GM18867 (cell line): ENCODE measurements at regions not wholly inside any gene's neighbourhood (a gene's known extent, or its start where the extent isn't known, plus 50 kb on each side); places are given as distances from the start of the nearest gene placed in this dataset.

Source experiments
- ATAC-seq: cut with Tn5 transposase; IDR thresholded peaks from one replicate; pipeline ENCODE4 v1.9.1; 2021; ENCODE audit warnings: mild to moderate bottlenecking, moderate library complexity; ENCODE audit not compliant: unreplicated experiment

DNA sequence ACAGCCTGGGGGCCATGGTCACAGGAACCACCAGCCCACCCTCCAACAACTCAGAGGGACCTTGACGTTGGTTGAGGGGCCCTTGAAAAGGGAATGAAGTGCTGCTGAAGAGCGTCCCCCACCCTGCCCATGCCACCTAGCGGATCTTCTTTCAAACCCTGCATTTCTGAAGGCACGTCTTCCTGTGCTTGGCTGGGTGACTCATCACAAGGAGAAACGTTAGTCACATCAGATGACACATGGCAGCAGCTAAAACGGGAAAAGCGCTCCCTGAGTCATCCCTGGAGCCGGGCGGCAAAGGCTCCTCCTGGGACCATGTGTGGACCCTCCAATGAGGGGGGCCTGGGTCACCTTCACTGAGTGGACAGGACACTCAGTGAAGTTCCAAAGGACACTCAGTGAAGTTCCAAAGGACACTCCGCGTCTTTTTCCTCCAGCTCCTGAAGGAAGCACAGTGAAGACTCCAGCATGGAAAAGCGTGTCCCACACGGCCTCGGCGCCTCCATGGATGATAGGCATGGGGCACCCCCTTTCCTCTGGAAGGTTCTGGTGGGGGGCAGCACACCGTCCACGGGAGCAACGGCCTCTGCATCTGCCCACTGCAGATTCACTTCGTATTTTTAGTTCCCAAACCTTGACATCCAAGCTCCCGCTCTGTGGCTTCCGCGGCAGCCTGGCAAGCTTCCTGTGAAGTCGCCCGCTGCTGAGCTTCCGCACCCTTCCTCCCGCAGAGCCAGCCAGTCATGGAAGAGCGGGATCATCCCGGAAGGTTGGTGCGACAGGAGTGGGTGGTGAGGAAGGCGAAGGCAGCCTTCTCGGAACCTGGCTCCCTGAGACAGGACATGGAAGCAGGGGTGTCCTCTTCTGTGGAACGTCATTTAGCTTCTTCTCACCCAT is 383.4 kb downstream of the VRK1 start:
- ATAC-seq = no peak

DNA sequence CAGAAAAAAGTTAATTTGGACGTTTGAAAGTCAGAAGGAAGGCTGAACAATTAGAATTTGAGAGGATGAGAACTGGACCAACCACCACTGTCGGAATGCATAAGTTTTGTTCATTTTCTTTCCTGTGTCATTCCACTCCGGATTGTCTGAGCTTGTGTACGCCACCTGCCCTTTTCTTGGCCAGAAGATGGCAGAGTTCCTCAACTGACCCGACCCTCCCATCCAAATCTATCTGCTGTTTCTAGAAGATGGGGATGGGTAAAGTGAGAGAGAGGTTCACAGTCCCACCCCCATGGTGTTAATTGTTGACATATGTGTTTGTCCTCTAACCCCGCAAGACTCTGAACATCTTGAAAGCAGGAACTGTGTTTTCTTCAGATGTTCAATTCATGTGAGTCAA is 388.0 kb downstream of the VRK1 start:
- no peak for ATAC-seq

DNA sequence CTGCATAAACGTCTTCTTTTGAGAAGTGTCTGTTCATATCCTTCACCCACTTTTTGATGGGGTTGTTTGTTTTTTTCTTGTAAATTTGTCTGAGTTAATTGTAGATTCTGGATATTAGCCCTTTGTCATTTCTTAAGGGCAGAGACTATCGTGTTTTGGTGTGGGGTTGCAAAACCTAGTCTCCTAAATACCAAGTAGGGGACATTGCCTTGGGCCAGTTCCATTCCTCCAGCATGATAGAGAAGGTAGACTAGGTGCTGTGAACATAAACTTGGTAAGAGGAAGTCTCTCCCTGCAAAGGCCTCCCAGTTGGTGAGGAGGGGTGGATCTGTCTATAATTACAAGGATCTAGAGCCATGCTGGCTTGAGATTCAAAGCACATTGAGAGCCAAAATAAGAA is 390.7 kb downstream of the VRK1 start:
- no peak for ATAC-seq

DNA sequence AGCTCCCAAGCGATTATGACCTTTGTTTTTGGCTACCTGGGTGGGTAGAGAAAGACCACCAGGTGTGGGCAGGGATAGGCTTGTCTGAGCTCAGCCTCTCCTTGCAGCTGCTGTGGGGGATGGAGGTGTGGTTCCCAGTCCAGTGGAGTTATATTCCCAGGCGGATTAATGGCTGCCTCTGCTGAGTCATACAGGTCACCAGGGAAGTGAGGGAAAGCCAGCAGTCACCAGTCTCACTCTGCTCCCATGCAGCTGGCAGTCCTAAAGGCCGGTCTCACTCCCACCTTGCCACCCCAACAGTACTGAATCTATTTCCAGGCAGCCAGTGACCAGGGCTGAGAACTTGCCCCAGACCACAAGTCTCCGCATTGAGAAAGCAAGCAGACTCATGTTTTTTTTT is 399.2 kb downstream of the VRK1 start:
- ATAC-seq = no peak

DNA sequence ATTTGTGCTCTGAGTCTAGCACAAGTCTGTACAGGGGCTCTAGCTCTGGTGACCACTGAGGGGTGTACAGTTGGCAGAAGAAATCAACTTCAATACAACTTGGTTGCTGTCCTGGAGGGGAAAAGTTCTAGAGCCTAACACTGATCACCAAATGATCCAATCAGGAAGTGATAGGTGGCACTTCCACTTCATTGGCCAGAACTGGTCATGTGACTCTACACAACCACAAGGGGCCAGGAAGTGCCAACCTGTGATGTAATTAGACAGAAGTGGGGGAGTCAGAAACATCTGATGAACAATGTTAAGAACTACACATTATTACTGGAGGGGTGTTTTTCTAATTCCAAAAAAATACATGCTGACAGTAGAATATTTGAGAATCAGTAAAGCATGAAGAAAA is 401.6 kb downstream of the VRK1 start:
- no peak for ATAC-seq

DNA sequence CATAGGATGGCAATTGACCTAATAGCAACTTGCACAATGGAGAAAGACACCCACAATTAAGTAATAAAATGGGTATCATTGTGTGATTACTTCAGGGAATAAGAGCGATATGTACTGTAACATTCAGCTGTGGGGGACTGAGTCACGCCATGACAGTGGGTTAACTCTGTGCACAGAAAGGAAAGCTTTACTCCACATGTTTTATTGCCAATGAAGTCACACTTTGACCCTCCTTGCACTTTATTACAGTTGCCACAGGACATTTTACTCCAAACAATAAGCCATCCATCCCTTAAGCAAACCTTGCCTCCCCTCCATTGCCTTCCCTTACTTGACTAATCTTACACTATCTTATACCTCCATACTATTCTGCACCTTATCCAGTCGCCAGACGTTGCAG is 403.1 kb downstream of the VRK1 start:
- no peak for ATAC-seq

DNA sequence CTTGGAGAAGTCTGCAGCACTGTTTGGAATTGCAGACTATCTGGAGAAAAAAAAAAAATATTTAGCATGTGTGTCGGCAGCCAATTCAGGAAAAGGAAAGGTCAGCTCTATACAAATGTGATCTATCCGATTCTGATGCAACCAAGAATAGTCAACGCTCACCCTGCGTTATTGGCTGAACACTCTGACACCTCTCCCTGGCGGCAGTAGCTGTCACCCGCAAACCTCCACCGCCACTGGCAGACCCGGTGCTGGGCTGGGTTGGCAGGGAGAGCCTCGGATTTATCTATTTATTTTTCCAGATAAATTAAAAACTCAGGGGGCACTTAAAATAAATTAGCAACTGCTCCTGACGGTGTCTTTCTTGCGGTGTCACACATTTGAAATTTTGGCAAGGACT is 409.7 kb downstream of the VRK1 start:
- no peak for ATAC-seq

DNA sequence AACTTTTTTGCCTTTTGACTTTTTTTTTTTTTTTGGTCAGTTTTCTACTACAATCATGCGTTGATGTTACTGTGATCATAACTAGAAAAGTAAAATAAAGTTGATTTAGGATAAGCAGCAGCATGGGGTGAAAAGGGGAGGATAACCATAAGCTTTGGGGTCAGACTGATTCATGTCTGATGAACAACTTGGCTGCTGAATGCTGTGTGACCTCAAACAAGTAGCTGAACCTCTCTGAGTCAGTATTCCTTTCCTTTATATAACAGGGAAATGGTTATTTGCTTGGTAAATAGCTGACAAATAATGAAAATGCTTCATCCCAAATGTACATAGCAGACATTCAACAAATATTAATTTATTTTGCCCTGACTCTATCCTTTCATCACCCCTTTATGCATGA is 413.0 kb downstream of the VRK1 start:
- no peak for ATAC-seq

DNA sequence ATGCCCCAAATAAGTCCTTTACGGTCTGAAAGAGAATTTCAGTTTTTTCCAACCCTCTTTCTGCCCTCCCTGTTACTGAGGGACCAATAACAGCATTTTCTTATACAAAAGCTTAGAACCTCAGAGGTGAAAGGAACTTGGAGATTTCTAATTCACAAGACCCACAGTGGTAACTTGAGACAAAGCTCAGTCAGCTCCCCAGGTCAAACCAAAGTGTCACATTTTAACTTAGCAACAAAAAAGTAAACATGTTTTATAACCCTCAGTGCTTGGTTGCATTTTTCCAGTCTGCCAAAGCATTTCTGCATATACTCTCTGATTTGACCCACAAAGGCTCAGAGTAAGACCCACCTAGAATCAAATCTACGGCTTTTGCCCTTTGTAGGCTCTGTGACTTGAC is 415.2 kb downstream of the VRK1 start:
- ATAC-seq = no peak

DNA sequence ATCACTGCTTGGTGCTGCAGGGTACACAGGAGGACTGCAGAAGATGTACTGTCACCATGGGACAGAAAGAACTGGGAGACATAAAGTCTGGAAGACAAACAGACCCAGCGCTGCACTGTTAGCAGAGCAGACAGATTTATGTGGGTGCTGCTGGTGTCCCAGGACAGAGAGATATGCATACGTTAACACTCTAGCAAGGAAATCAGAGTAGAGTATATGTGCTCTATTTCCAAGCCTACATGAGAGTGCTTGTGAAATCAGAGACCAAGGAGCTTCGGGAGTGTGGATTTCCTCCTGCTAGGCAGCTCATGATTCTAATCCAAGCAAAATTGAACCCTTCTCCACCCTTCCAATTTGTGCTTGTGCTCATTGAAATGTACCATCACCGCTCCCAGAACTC is 416.5 kb downstream of the VRK1 start:
- no peak for ATAC-seq

DNA sequence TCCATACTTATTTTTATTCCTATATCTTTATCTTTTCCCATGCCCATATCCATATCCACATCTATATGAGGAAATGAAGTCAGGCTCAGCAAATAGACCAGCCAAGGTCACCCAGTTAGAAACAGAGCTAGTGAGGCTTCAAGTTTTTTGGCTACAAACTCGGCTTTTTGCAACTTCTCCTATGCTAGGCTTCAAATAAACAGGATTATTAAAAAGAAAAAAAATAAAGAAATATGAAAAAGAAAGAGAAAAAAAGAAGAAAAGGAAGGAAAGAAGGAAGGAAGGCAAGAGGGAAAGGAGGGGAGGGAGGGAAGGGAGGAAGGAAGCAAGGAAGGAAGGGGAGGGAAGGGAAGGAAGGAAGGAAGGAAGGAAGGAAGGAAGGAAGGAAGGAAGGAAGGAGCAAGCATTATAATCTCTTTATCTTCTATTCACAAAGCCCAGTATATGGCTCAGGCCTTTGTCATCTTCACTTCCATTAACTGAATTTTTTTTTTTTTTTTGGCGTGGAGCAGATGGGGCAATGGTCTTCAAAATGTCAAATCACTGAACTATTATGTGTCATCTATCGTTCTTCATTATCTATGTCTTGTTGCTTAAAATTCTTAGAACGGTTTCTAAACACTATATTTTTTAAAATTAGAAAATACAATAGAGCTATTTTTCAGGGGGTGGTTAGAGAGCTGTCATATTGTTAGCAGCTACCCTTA is 418.2 kb downstream of the VRK1 start:
- ATAC-seq = no peak

DNA sequence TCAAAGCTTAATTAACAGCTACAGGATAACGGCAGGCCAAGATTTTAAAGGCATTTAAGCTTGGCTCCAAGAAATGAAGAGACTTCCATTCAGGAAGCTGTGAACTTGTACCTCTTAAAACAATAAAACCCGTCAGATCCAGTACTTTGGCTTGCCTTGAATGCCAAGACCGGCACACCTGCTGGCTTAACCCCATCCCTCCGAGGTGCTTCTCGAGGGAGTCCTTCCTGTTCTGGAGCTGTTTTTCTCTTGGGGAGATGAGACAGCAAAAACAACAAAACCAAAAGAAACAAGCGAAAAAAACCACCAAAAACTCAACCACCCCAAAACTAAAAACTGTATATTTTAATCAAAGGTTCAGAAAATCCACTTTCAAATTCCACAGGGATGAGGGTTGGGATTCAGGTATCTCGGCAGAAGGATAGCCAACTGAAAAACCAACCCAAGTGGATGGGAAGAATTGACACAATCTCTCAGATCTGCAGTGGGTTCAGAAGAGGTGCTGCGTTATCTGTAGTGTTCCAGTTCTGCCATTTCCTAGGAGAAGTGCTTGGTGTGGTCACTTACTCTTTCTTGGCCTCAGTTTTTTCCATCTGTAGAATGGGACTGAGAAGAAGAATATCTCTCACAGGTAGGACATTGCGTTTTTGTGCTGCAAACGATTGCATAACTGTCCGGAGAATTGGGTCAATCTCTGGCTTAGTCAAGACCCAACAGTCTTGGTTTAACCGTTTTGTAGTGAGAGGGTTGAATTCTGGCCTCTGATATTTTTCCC is 420.1 kb downstream of the VRK1 start:
- ATAC-seq = no peak

DNA sequence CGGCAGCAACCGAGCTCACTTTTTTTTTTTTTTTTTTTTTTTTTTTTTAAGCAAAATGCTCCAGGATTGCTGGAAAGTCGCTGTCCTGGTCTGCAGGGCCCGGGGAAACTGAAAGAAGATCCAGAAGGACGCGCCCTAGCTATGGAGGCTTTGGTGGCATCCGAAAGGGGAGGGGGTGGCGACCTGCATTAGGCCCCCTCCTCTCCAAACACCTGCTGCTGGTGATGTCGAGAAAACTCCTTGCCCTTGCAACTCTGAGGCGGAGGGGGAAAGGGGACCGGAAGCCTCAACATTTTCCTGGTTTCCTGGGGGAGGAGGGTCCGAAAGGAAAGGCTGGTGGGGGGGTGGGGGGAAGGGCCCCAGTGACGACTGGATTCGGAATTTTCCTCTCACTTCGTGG is 421.1 kb downstream of the VRK1 start:
- no peak for ATAC-seq

DNA sequence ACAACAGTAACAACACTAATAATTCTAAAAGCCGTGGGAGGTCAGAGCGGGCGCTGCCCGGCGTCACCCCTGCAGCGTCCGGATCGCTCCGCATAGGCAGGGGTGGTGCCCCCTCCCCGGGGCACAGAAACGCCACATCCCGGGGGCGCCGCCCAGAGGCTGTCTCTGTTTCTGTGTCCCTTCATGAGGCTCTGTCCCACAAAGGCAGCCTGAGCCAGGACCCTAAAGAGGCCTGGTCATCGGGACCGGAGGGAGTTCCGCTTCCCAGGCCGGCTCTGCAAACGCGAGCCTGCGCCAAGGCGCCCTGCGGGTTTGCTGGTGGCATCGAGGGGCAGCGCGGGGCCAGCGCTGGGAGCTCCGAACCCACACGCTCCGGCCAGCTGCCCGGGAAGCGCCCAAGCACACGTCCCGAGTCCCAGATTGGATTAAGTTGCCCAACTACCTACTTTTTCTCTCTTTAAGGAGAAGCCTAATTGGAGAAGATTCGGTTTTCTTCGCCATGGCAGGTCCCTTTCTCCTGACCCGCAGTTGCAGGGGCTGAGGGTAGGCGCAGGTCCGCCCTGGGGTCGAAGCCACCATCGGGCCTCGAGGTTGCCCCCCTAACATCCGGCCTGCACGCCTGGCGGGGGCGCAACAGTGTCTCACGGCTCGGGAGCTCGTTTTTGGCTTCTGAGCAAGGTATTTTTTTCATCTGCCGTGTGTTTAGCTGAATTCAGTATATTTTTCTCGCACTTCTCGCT is 421.7 kb downstream of the VRK1 start:
- no peak for ATAC-seq

DNA sequence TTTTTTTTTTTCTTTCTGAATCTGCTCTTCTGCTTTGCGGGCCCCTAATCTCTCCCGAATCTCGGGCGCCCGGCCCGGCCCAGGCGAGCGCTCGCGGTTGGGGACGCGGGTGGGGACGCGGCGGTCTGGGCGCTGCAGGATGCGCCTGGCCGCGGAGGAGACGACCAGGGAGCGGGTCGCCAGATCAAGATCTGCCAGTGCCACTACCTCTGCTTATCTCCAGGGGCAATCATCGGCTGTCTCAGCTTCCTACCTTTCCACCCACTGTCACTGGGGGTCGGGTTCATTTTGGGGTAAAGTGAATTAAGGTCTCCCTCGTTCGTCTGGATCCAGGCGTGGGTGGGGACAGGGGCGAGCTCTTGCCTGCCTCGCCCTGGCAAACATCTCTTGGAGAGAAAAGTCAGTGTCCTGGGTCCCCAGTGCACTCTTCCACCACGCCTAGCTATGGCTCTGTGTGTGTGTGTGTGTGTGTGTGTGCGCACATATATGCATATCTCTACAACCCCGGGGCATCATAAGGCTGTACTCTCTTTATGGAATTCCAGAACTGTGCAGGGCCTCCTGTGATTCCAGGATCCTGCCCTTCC is 422.3 kb downstream of the VRK1 start:
- no peak for ATAC-seq

DNA sequence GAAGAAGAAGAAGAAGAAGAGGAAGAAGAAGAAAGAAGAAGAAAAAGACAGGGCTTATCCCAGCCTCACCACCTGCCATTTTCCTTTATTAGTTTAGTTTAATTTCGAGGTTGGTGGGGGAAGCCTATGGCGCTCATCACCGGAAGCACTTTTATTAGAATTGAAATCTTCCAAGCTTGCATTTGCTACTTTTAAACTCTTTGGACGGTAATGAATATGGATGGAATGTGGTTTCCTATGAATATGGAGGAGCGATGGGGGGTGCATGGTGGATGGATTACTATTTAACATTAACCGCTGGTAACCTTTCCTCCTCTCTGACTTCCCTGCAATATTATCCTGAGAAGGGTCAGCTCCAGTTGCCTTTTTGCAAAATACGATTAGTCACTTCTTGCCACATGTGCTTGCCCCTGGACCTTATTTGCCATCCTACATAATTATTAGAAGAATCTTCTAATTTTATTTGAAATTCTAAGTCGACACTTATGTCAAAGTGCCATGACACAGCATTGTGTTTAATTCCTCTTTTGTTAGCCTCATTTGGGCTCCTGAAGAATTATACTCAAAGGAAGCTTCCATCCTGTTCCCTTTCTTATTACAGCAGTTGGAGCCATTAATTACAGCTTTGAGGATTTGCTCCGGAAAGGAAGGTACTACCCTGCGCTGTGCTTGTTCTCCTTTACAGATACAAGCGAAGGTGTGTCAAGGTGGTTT is 424.5 kb downstream of the VRK1 start:
- ATAC-seq = no peak

DNA sequence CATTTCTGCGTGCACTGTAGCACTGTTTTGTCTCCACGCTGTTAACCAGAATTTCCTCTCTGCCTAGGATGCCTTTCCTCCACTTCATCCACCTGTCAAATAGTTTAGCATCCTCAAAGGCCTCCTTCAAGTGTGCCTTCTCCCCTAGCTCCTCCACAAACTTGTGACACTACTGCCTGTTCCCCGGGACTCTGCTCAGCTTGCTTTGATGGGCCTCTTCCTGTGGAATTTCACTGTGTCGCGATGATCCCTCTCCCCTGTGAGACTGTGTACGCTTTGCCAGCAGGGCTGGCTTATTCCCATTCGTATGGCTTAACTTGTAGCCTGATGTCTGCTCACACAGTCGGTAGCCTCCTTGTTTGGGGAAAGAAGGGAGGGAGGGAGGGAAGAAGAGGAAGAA is 426.8 kb downstream of the VRK1 start:
- ATAC-seq = no peak

DNA sequence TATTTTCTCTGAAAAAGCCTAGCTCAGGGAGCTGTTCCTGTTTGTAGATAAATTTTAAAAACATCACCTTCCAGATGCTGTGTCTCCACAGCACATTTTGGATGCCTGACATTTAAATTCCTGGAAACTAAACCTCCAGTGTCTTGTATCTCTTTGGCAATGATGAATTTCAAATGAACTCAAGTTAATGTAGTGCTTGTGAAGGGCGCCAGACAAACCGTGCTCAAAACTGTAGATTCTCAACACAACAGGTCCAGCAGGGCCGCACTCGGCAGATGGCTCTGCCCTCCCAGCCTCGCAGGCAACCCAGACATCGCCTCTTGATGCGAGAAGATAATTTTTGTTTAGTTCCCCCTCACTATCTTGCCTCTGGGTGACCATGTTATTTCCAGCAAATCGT is 432.9 kb downstream of the VRK1 start:
- no peak for ATAC-seq

DNA sequence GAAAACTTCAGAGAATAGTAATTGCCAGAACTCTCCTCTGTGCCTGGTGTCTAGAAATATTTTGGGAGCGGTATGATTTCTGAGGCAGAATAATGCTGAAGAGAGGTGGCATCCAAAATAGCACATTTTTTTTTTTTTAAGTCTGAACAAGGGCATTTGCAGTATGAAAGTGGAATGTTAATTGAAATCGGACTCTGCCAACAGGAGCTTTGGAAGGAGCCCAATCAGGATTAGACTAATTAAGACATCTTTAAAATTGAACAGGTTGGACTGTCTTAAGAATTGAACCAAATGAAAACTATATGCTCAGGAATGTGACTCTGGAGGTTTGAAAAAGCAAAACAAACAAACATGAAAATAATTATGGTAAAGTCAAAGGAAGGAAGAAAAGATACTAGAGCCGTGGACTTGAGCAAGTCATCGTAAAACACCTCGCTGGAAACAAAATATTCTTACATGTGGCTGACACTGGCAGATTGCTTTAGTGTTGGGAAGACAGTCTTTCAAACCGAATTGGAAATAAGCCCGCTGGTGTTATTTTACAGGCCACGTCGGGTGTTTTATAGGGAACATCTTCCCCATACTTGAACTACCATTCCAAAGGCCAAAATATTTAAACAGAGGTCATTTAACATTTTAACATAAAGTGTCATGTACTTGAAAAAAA is 436.3 kb downstream of the VRK1 start:
- no peak for ATAC-seq
